ENCODE measurements at regions not wholly inside any gene's neighbourhood (a gene's known extent, or its start where the extent isn't known, plus 50 kb on each side); places are given as distances from the start of the nearest gene placed in this dataset.

DNA sequence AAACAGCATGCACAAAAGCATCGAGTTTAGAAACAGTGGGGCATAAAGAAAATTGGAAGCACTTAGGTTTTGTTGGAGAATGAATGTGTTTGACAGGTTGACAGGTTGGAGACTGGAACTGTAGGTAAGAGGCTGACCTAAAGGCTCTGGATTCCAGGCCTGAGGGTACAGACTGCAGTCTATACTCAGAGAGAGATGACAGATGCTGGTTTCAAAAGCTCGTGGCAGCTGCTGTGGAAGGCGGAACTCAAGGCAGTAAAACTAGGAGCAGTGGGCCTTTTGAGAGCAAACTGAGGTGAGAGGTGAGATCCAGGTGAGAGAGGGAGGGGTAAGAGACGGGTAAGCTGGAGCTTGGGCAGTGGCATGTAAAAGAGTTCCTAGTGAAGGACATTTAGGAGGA is 415.2 kb downstream of the TRIML1 start:
- TF ChIP-seq, protein P1, sequence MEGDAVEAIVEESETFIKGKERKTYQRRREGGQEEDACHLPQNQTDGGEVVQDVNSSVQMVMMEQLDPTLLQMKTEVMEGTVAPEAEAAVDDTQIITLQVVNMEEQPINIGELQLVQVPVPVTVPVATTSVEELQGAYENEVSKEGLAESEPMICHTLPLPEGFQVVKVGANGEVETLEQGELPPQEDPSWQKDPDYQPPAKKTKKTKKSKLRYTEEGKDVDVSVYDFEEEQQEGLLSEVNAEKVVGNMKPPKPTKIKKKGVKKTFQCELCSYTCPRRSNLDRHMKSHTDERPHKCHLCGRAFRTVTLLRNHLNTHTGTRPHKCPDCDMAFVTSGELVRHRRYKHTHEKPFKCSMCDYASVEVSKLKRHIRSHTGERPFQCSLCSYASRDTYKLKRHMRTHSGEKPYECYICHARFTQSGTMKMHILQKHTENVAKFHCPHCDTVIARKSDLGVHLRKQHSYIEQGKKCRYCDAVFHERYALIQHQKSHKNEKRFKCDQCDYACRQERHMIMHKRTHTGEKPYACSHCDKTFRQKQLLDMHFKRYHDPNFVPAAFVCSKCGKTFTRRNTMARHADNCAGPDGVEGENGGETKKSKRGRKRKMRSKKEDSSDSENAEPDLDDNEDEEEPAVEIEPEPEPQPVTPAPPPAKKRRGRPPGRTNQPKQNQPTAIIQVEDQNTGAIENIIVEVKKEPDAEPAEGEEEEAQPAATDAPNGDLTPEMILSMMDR (IDR thresholded peaks at IDR 0.05; ENCODE audit: borderline replicate concordance, control extremely low read depth, extremely low read depth, insufficient read depth, missing control alignments), result no peak
- in situ Hi-C loops (cut with MboI; ENCODE audit: low sequenced_read_pairs, unreplicated experiment), result no loop called here
- DNase-seq (ENCODE audit: low spot score), result no peak

DNA sequence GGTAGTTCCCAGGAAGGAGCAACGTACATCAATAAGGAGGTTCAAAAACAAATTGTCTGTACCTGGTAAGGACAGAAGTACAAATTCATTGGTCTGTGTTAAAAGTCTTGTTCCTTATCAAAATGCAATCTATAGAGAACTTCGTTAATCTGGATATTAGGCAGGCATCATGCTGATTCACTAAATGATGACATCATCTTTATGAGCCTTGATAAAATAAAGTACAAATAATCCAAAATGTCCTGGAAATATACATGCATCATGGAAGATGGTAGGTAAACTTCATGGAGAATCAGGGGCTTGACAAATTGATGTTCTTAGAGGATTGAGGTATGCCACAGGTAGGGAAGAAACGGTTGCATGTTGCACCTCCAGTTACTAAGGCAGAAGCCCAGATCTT is 433.9 kb downstream of the TRIML1 start:
- TF ChIP-seq, protein P1 (IDR thresholded peaks at IDR 0.05; ENCODE audit: borderline replicate concordance, control extremely low read depth, extremely low read depth, insufficient read depth, missing control alignments), result no peak
- DNase-seq (ENCODE audit: low spot score), result no peak
- in situ Hi-C loops (cut with MboI; ENCODE audit: low sequenced_read_pairs, unreplicated experiment), result no loop called here

DNA sequence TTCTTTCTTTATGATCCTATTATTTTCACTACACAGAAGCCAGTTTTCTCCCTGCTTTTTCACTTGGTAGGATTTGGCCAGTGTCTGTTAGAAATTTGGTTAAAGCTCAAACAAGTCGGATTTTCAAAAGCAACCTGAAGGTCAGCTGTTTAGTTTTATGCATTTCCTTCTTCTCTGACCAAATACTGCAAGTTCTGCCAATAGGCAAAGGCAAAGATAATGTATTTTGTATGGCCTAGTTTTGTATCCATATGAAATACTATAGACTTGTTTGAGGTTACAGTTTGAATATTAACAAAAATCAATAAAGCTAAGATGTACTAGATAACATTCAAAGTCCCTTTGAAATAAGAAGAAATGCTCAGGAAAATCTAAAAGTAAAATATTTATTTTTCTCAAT is 439.4 kb downstream of the TRIML1 start:
- in situ Hi-C loops (cut with MboI; ENCODE audit: low sequenced_read_pairs, unreplicated experiment), result no loop called here
- no peak for DNase-seq (ENCODE audit: low spot score)
- TF ChIP-seq, protein P1 (IDR thresholded peaks at IDR 0.05; ENCODE audit: borderline replicate concordance, control extremely low read depth, extremely low read depth, insufficient read depth, missing control alignments), result no peak

DNA sequence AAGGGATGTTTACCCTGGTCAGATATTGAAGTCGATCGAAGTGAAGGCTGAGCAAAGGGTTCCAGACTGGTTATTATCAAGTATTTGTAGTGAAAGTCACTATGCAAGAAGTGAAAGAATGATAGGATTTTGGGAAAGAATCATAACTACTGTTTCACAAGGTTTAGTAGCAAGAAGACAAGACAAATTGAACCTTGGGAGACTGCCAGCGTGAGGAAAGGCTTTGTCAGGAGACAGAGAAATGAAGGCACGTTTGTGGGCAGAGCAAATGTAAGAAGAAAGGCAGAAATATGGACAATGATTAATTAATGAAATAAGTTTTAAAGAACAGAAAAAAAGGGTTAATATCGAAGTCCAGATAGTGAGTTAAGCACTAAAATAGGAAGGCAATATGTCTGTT is 456.8 kb downstream of the TRIML1 start:
- TF ChIP-seq, protein P1 (IDR thresholded peaks at IDR 0.05; ENCODE audit: borderline replicate concordance, control extremely low read depth, extremely low read depth, insufficient read depth, missing control alignments), result no peak
- in situ Hi-C loops (cut with MboI; ENCODE audit: low sequenced_read_pairs, unreplicated experiment), result no loop called here

DNA sequence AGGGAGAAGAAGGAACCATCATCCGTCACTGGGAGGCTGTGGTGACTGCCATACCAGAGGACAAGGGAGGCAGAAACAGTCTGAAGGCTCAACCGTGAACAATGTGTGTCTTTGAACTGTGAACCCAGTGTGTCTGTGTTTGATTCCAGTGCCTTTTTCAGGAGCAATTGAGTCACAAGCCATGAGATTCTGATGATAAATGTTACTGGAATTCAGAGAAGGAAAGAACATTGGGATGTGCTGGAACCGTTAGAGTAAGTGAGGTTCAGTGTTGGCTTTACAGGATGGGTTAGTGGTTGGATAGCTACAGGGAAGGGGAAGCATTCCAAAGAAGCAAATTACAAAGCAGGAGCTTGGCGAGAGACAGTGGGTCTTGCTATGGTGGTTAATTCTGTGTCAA is 464.4 kb downstream of the TRIML1 start:
- TF ChIP-seq, protein P1 (IDR thresholded peaks at IDR 0.05; ENCODE audit: borderline replicate concordance, control extremely low read depth, extremely low read depth, insufficient read depth, missing control alignments), result no peak
- DNase-seq (ENCODE audit: low spot score), result no peak
- in situ Hi-C loops (cut with MboI; ENCODE audit: low sequenced_read_pairs, unreplicated experiment), result no loop called here

More for the DNA sequence above, 456.8 kb downstream of the TRIML1 start:
- no peak for DNase-seq (ENCODE audit: low spot score)

DNA sequence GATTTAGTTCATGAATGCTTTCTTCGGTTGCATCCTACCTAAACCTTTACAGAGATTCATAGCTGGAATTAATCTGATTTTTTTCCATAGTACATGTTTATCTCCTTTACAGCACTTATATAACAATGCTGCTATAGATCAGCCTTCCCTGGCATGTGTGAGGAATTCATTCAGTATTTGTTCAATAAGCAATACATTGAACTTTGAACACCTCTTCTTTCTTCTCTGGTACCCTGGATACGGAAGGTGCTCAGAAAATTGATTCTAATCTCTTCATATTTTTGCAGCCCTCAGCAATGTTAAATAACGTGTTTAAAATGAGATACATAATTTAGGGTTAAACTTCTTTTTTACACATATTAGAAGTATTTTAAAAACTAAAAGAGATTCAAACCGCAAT is 467.4 kb downstream of the TRIML1 start:
- TF ChIP-seq, protein P1 (IDR thresholded peaks at IDR 0.05; ENCODE audit: borderline replicate concordance, control extremely low read depth, extremely low read depth, insufficient read depth, missing control alignments), result no peak
- in situ Hi-C loops (cut with MboI; ENCODE audit: low sequenced_read_pairs, unreplicated experiment), result no loop called here
- no peak for DNase-seq (ENCODE audit: low spot score)

DNA sequence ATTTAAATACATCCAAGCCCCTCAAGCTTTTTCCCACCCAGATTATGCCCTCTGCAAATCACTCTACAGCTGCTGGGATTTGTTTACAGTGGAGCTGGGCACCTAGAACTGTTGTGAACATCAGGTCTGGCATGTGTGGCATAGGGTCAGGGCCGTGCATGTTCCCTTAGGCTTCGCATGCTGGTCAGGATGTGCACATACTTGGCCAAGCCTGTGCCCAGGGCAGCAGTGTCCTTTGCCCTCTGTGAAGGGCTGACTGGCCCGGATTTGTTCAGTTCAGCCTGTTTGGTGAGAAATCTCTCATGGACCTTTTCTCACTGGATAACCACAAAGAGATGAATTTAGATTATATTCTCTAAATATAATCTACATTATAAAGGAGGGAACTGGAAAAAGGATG is 471.9 kb downstream of the TRIML1 start:
- TF ChIP-seq, protein P1 (IDR thresholded peaks at IDR 0.05; ENCODE audit: borderline replicate concordance, control extremely low read depth, extremely low read depth, insufficient read depth, missing control alignments), result no peak
- DNase-seq (ENCODE audit: low spot score), result no peak
- in situ Hi-C loops (cut with MboI; ENCODE audit: low sequenced_read_pairs, unreplicated experiment), result no loop called here
